ENCODE measurements at regions not wholly inside any gene's neighbourhood (a gene's known extent, or its start where the extent isn't known, plus 50 kb on each side); places are given as distances from the start of the nearest gene placed in this dataset.

DNA sequence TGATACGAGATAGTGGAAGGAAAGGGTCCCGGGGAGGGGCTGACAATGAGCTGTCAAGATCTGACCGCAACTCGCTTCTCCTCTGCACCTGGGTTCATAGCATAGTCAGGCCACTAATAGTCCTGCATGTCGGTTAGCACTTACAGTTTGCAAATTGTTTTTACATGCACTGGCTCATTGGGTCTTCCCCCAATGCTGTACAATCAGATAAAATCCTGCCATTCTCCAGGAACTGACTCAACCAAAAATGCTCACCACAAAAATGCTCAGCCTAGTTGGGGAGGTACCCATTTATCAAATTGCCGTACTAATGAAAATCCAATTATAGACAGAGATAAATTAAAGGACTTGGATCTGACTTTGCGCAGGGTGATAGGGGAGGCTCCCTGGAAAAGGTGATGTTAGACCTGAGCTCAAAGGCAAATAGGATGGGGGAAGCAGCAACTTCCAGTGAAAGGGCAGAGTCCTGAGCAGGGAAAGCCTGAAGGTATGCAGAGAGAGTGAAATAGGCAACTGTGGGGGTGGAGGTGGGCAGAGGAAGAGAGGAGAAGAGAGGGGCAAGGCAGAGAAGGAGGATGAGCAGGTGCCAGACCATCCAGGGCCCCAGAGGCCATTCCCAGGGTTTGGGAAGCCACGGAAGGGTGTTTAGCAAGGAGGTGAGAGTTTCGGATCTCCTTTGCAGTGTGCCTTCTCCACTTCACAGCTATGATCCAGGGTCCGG lies 326.1 kb upstream of the TSHZ3 start:
- no peak for DNase-seq (ENCODE audit: low read depth)
- H3K4me3 ChIP-seq (ENCODE audit: low read depth, low read length): no peak overlapping the region
- no peak for TF ChIP-seq CTCF (IDR thresholded peaks at IDR 0.05; ENCODE audit: low read depth, low read length, missing control alignments)

DNA sequence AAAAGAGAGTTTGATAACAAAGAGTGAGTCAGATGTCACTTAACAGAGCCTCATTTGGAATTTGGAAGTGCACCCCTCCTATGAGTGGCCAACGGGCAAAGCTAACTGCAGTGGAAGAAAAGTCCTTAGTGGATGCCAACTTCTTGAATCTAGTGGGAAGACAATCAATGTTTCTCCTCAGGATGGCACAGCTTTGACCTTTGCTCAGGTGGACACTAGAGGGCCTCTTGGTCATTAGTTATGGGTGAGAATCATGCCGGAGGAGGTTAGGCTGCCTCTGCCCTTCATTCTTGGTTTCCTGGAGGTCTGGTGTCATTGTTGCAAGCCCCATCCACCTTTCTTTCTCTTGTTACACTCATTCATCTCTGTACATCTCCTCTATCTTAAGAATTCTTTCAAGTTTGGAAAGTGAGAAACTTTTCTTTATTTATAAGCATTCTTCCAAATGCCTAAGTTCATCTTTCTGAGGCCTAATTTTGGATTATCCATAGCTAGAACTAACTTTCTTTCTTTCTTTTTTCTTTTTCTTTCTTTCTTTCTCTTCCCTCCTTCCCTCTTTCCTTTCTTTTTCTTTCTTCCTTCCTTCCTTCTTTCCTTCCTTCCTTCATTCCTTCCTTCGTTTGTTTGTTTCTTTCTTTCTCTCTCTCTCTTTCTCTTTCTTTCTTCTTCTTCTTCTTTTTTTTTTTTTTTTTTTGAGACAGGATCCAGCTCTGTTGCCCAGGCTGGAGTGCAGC lies 327.2 kb upstream of the TSHZ3 start:
- TF ChIP-seq CTCF (IDR thresholded peaks at IDR 0.05; ENCODE audit: low read depth, low read length, missing control alignments): peak; percentile 10
- no peak overlapping the region for H3K4me3 ChIP-seq (ENCODE audit: low read depth, low read length)
- no peak for DNase-seq (ENCODE audit: low read depth)

GRCh38 chr19:31678421-31678820 lies 329.2 kb upstream of the TSHZ3 start:
- TF ChIP-seq CTCF (IDR thresholded peaks at IDR 0.05; ENCODE audit: low read depth, low read length, missing control alignments): no peak
- no peak for DNase-seq (ENCODE audit: low read depth)
- no peak overlapping the region for H3K4me3 ChIP-seq (ENCODE audit: low read depth, low read length)

GRCh38 chr19:31681121-31681520 lies 331.9 kb upstream of the TSHZ3 start:
- H3K4me3 ChIP-seq (ENCODE audit: low read depth, low read length): no peak overlapping the region
- no peak for TF ChIP-seq CTCF (IDR thresholded peaks at IDR 0.05; ENCODE audit: low read depth, low read length, missing control alignments)
- DNase-seq (ENCODE audit: low read depth): no peak

- no peak for TF ChIP-seq CTCF (IDR thresholded peaks at IDR 0.05; ENCODE audit: low read depth, low read length, missing control alignments)
- DNase-seq (ENCODE audit: low read depth): no peak
- H3K4me3 ChIP-seq (ENCODE audit: low read depth, low read length): no peak overlapping the region
Observed at GRCh38 chr19:31693131-31693932, 344.1 kb upstream of the TSHZ3 start.

DNA sequence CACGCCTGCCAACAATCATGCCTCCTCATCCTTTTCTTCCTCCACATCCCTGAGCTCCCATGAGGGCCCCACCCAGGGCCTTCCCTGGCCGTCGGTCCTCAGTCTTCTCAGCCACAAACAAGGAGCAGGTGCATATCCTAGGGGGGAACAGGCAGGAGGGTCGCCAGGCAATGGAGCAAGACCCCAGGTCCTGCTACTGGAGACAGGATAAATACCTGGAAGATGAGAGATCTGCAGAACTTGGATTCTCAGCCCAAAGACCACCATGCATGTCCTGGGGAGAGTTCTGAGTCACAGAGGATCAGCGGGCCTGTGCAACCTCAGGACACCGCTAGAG lies 344.7 kb upstream of the TSHZ3 start:
- no peak for DNase-seq (ENCODE audit: low read depth)
- no peak overlapping the region for H3K4me3 ChIP-seq (ENCODE audit: low read depth, low read length)
- TF ChIP-seq CTCF (IDR thresholded peaks at IDR 0.05; ENCODE audit: low read depth, low read length, missing control alignments): no peak

Measured in GM12864 (cell line).